Astrocyte of the spinal cord (primary cell): ENCODE measurements at regions not wholly inside any gene's neighbourhood (a gene's known extent, or its start where the extent isn't known, plus 50 kb on each side); places are given as distances from the start of the nearest gene placed in this dataset.

Experiments
- DNase-seq: peaks from one replicate; pipeline ENCODE4 v3.0.0; 2011; ENCODE audit warnings: low read depth, low spot score
- H3K4me3 ChIP-seq: 2 replicates; pipeline ENCODE4 v1.5.1; 2011; ENCODE audit warnings: low read depth, mild to moderate bottlenecking, low read length, moderate library complexity
- CTCF ChIP-seq: IDR thresholded peaks from 2 replicates; pipeline ENCODE4 v1.5.1; 2012; ENCODE audit warnings: low read depth, mild to moderate bottlenecking, low read length, inconsistent platforms
- in situ Hi-C: cut with HindIII; loops from 2 replicates; pipeline ENCODE4 v1.10.0; 2017; ENCODE audit warnings: low sequenced_read_pairs

DNA sequence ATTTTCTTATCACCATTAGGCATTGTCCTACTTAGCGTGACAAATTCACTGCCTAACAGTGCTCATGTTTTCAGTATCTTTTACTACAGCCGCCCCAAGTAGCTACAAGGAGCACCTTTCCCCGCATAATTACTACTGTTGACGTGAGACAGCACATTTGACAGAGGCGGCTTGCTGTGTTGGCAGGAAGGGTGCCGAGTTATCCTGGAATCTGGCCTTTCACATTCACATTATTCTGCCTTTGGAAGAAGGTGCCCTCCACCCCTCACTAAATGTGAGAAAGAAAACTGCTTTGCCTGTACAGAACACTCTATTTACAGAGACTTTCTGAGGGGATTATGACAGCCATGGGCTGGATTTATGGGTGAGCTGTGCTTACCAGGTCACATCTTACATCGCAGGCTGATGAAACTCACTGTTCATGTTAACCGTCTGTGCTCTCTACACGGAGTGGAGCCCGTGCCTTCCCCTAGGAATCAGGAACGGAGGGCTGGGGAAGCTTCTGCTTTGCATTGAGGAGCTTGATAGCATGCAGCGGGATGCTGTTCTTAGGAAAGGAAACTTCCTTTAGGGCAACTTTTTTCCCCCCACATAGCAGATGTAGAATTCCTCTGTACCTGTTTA is 148.0 kb upstream of the ZRANB2 start:
- H3K4me3 ChIP-seq, result no peak overlapping the region
- in situ Hi-C loops, result no loop called here
- no peak for DNase-seq
- TF ChIP-seq CTCF, result no peak

DNA sequence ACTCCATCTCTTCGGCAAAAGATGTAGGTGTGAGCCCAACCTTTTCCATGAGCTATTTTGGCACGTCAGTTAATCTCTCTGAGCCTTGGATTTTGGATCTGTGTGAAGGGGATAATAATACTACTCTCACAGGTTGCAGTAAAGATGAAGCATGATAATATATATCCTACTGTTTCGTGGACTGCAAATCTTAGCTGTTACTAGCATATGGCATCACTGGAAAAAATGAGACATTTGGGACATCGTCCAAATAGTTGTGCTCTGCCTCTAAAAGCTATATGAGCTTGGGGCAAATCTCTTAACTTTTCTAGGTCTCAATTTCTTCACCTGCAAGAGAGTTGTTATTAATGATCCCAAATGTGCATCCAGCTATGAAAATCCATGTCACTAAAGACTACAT is 147.4 kb upstream of the ZRANB2 start:
- no peak for TF ChIP-seq CTCF
- no peak for DNase-seq
- in situ Hi-C loops, result no loop called here
- no peak overlapping the region for H3K4me3 ChIP-seq

DNA sequence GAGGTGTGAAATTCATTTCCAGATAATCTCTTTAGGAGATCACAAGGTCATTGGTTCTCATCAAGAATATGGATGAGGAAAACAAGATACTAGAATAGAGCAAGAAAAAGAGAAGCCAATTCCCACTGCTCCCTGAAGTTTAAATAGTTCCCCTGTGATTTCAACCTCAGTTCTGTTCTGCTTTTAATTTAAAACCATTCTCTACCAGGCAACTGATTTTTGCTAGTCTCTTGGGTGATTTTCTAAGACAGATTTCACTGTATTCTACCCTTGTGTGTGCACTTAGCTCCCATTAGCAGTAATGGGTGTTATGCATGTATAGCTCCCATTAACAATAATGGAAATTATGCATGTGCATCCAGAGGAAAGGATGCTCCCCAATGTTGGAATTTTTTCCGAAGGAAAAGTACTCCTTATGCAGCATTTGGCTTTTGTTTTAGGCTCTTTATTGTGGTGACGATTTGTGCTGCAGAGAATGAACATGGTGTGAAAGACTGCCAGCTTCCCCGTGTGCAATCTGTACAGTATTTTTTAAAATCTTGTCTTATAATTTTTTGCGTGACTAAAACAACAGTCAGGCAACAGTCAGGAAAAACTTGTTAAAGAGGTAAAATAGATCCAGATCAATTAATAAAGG is 144.0 kb upstream of the ZRANB2 start:
- in situ Hi-C loops, result no loop called here
- no peak for TF ChIP-seq CTCF
- DNase-seq, result no peak
- no peak overlapping the region for H3K4me3 ChIP-seq

DNA sequence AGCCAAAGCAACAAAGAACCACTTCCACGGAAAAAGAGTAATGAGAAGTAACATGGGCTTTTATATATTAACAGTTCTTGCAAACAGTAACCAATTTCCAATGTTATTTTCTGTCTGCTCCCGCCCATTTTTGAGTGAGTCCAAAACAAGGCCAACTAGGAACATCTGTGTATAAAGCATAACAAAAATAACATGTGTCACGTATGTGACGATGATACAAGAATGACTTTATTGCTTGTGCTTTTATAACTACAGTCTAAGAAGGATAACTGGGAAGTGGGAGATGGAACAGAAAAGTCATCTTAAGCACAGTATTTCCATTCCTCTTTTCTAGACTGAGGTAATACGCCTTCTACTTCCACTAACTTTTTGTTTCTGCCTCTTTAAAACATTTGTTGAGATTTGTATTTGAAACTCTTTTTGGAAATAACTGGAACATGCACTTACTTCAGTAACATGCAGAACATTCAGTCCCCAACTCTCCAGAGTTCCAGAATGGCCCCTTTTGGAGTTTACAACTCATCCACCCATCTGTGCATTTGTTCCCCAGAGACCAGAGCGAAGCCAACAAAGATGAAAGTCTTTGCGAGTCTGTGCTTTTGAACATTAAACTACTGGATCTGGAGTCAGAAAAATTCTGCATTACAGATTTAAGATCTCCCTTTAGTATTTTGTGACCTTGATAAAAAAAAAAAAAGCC is 143.0 kb upstream of the ZRANB2 start:
- no peak for TF ChIP-seq CTCF
- in situ Hi-C loops, result no loop called here
- H3K4me3 ChIP-seq, result no peak overlapping the region
- DNase-seq, result no peak

GRCh38 chr1:71222668-71223067 is 141.8 kb upstream of the ZRANB2 start:
- TF ChIP-seq CTCF, result no peak
- DNase-seq, result peak; percentile 25
- in situ Hi-C loops, result no loop called here
- H3K4me3 ChIP-seq, result no peak overlapping the region

DNA sequence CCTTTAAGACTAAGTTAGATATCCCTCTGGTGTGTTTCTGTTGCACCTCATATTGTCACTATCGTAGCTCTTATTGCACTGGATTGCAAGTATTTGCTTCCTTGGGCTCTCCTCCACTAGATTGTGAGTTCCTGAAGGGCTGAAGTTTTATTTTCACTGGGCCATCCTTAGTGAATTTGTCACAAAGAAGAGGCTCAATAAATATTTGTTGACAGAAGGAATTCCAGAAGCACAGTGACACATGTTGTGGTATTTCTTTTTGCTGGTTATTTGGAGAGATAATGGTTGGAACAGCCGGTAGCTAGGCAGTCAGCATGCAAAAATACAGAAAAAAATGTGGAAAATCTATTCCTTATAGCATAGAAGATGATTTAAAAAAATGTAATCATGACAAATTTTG is 129.9 kb upstream of the ZRANB2 start:
- TF ChIP-seq CTCF, result no peak
- in situ Hi-C loops, result no loop called here
- H3K4me3 ChIP-seq, result no peak overlapping the region
- DNase-seq, result no peak
